PC-9 (cell line): ENCODE measurements at regions not wholly inside any gene's neighbourhood (a gene's known extent, or its start where the extent isn't known, plus 50 kb on each side); places are given as distances from the start of the nearest gene placed in this dataset.

Experiments
- EZH2 ChIP-seq: fragments of 200-600 bp; sonication (generic); IDR thresholded peaks from 2 replicates; pipeline ENCODE4 v1.8.0; 2017; ENCODE audit warnings: antibody characterized with exemption, low read depth
- TF ChIP-seq, protein P1 (sequence below): fragments of 200-600 bp; sonication (generic); conservative IDR thresholded peaks from 2 replicates; pipeline ENCODE4 v1.6.1; 2017; ENCODE audit warnings: mixed run types, antibody characterized with exemption, mild to moderate bottlenecking, moderate library complexity

DNA sequence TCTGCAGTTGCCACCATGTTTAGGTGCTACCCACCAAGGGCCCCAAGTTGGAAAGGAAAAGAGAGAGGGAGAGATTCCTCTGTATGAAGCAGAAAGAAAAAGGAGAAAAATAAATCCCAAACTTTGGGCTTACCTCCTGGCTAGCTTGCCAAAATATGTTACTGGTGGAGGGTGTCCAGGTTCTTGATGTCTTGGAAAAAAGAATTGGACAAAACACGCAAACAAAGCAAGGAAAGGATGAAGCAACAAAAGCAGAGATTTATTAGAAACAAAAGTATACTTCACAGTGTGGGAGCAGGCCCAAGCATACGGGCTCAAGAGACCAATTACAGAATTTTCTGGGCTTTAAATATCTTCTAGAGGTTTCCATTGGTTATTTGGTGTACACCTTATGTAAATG, 204.5 kb upstream of the LRRC7 start:
- no peak for TF ChIP-seq EZH2
- TF ChIP-seq, protein P1, sequence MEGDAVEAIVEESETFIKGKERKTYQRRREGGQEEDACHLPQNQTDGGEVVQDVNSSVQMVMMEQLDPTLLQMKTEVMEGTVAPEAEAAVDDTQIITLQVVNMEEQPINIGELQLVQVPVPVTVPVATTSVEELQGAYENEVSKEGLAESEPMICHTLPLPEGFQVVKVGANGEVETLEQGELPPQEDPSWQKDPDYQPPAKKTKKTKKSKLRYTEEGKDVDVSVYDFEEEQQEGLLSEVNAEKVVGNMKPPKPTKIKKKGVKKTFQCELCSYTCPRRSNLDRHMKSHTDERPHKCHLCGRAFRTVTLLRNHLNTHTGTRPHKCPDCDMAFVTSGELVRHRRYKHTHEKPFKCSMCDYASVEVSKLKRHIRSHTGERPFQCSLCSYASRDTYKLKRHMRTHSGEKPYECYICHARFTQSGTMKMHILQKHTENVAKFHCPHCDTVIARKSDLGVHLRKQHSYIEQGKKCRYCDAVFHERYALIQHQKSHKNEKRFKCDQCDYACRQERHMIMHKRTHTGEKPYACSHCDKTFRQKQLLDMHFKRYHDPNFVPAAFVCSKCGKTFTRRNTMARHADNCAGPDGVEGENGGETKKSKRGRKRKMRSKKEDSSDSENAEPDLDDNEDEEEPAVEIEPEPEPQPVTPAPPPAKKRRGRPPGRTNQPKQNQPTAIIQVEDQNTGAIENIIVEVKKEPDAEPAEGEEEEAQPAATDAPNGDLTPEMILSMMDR: no peak
